ENCODE measurements at regions not wholly inside any gene's neighbourhood (a gene's known extent, or its start where the extent isn't known, plus 50 kb on each side); places are given as distances from the start of the nearest gene placed in this dataset.

- no peak for TF ChIP-seq ATF2 (IDR thresholded peaks at IDR 0.05; ENCODE audit: low read length)
- no peak for TF ChIP-seq SUPT20H (IDR thresholded peaks at IDR 0.05; ENCODE audit: borderline replicate concordance, control insufficient read depth, low read depth, low read length)
- no peak for TF ChIP-seq CHD2 (IDR thresholded peaks at IDR 0.05; ENCODE audit: borderline replicate concordance, low read depth, low read length)
- no peak for TF ChIP-seq BACH1 (IDR thresholded peaks at IDR 0.05; ENCODE audit: borderline replicate concordance)
- TF ChIP-seq HCFC1 (IDR thresholded peaks at IDR 0.05; ENCODE audit: low read length), result no peak
- TF ChIP-seq NBN (IDR thresholded peaks at IDR 0.05), result no peak
- no peak for TF ChIP-seq MXI1 (IDR thresholded peaks at IDR 0.05; ENCODE audit: low read depth, low read length)
- no peak for TF ChIP-seq CEBPB (IDR thresholded peaks at IDR 0.05; ENCODE audit: borderline replicate concordance in 1 of 2, low read depth in 2 of 2, low read length in 2 of 2)
- TF ChIP-seq KDM1A (IDR thresholded peaks at IDR 0.05; ENCODE audit: borderline replicate concordance), result no peak
- TF ChIP-seq ATF7 (IDR thresholded peaks at IDR 0.05; ENCODE audit: low read depth), result no peak
Observed at GRCh38 chr1:30129001-30129408, 594.4 kb downstream of the MATN1 start (continued).

GRCh38 chr1:30126848-30127247, 596.5 kb downstream of the MATN1 start:
- CTCF ChIA-PET, result no interaction called here
- intact Hi-C loops (cut with micrococcal nuclease; ENCODE audit: unreplicated experiment), result no loop called here
- Histone ChIP-seq H3K4me2 (ENCODE audit: control insufficient read depth, insufficient read depth) (no peak overlapping the region), H3K36me3 (ENCODE audit: control insufficient read depth in 2 of 2, insufficient read depth in 2 of 2, low read length in 1 of 2) (no peaks in the 10 kb centered on the region), H3K4me1 (ENCODE audit: control insufficient read depth, insufficient read depth, low read length) (no peaks in the 10 kb centered on the region), H3K79me2 (ENCODE audit: control insufficient read depth, insufficient read depth, low read length) (no peaks in the 10 kb centered on the region), H2AFZ (ENCODE audit: control insufficient read depth, low read depth, low read length) (no peak overlapping the region), H3K9ac (ENCODE audit: control insufficient read depth, insufficient read depth, low read length) (no peak overlapping the region), H4K20me1 (ENCODE audit: control insufficient read depth, insufficient read depth) (no peaks in the 10 kb centered on the region), H3K27me3 (replicated peaks in 1 of 2; ENCODE audit: control insufficient read depth in 2 of 2, insufficient read depth in 2 of 2, low read length in 1 of 2) (no peaks in the 10 kb centered on the region; a peak in 1 of 4 replicates), H3K27ac (ENCODE audit: control insufficient read depth, insufficient read depth) (no peak overlapping the region), H3K4me3 (no peak overlapping the region), H3K9me3 (replicated peaks; ENCODE audit: control insufficient read depth, insufficient read depth, low read length) (no peaks in the 10 kb centered on the region)
- WGBS (ENCODE audit: insufficient coverage, insufficient replicate concordance, low lambda C conversion rate, missing lambda C conversion rate), result 6% methylated on average over 2 of the region's 2 CpGs
- RAD21 ChIA-PET (ENCODE audit: unreplicated experiment), result no interaction called here
- POLR2A ChIA-PET, result no interaction called here
- SMC1A ChIA-PET (ENCODE audit: uncharacterized antibody, unreplicated experiment), result no interaction called here
- DNase-seq (ENCODE audit: low read depth, low spot score) (no peak), ATAC-seq (no peak), FAIRE-seq (no peak)
- no TSS peak for BruUV-seq (replicated peaks)
- in situ Hi-C loops (cut with MboI), result no loop called here
- TF ChIP-seq HSF1 (IDR thresholded peaks at IDR 0.05; ENCODE audit: low read depth, low read length), result no peak
- no peak for TF ChIP-seq HDGF (IDR thresholded peaks at IDR 0.05)
- TF ChIP-seq PBX3 (IDR thresholded peaks at IDR 0.05; ENCODE audit: insufficient replicate concordance, low read depth, low read length), result no peak
- no peak for TF ChIP-seq HDAC6 (IDR thresholded peaks at IDR 0.05; ENCODE audit: unreplicated experiment)
- TF ChIP-seq SIX5 (IDR thresholded peaks at IDR 0.05; ENCODE audit: low read depth, low read length, severe bottlenecking), result no peak
- no peak for TF ChIP-seq GATAD2B (conservative IDR thresholded peaks at IDR 0.05; ENCODE audit: low read depth)
- TF ChIP-seq KDM1A (IDR thresholded peaks at IDR 0.05; ENCODE audit: borderline replicate concordance), result no peak
- TF ChIP-seq MXI1 (IDR thresholded peaks at IDR 0.05; ENCODE audit: low read depth, low read length), result no peak
- no peak for TF ChIP-seq FOXM1 (IDR thresholded peaks at IDR 0.05; ENCODE audit: low read depth, low read length)
- no peak for TF ChIP-seq TCF3 (IDR thresholded peaks at IDR 0.05; ENCODE audit: borderline replicate concordance, insufficient read depth, low read depth, low read length)
- no peak for TF ChIP-seq IRF5 (IDR thresholded peaks at IDR 0.05; ENCODE audit: borderline replicate concordance)
- no peak for TF ChIP-seq POLR2A (IDR thresholded peaks at IDR 0.05; ENCODE audit: low read depth, low read length)
- no peak for TF ChIP-seq EED (IDR thresholded peaks at IDR 0.05; ENCODE audit: low read depth)
